AG04450 (cell line): ENCODE measurements at regions not wholly inside any gene's neighbourhood (a gene's known extent, or its start where the extent isn't known, plus 50 kb on each side); places are given as distances from the start of the nearest gene placed in this dataset.

Experiments
- CTCF ChIA-PET: fragments of 300-600, 350-600 bp; formaldehyde crosslinking; extraction: SDS; loops from one replicate; lab custom pipeline; 2022; ENCODE audit warnings: antibody characterized with exemption, inconsistent platforms; lab: Charles Lee
- POLR2A ChIA-PET: fragments of 350-600 bp; formaldehyde crosslinking; extraction: SDS; loops from one replicate; lab custom pipeline; 2021; ENCODE audit warnings: antibody characterized with exemption, inconsistent platforms; lab: Yijun Ruan, JAX
- DNase-seq: peaks from one replicate; pipeline ENCODE4 v3.0.0-alpha.2; 2011; ENCODE audit warnings: low read depth, low spot score
- H3K27ac ChIP-seq: one replicate; pipeline ENCODE4 v1.5.1; 2012; ENCODE audit warnings: low read depth, low read length, control low read depth
- H3K27me3 ChIP-seq: one replicate; pipeline ENCODE4 v1.6.0; 2012; ENCODE audit warnings: low read length; ENCODE audit not compliant: control insufficient read depth, insufficient read depth
- H3K4me3 ChIP-seq: 2 replicates; pipeline ENCODE4 v1.5.1; 2011; ENCODE audit warnings: mild to moderate bottlenecking, low read depth, low read length, control low read depth
- H3K9me3 ChIP-seq: 2 replicates; pipeline ENCODE4 v1.5.1; 2012; ENCODE audit warnings: low read length; ENCODE audit not compliant: control insufficient read depth, insufficient read depth
- TF ChIP-seq, protein P1 (sequence below): IDR thresholded peaks from 2 replicates; pipeline ENCODE4 v1.5.1; 2011; ENCODE audit warnings: low read depth, low read length, control low read depth, inconsistent platforms

DNA sequence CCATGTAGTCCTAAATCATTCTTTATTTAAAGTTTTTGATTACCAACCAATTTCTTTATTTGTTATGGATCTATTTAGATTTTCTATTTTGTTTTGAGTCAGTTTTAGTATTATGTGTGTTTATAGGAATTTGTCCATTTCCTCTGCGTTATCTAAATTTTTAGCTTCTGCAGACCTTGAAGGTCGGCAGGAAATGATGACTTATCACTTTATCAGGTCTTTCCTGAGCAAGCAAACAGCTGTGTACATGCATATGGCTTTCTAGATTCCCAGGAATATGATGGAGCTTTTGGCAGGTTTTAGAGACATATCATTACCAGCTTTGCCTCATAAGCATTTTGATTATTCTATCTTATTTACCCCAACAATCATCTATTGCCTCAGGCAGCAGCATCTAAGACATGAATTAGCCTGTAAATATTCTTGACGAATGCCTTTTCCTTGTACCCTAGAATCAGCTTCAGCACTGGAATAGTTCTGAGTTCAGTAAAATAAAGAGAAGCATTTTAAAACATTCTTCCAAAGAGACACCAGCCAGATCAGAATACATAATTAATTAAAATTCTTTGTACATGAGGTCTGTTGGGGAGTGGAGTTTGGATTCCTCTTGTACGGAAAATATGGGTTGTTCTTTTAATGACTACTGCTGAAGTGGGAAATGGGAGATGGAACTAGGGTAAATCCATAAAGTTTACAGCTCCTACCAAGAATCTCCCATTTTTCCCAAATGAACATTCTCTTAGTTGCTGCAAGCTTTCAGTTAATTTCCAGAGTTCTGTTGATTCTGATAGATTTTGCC lies 408.8 kb upstream of the SEMA3C start:
- ChIA-PET POLR2A (no interaction called here), CTCF (no interaction called here)
- no peak overlapping the region for H3K4me3 ChIP-seq
- no peaks in the 10 kb centered on the region for H3K27me3 ChIP-seq
- TF ChIP-seq, protein P1, sequence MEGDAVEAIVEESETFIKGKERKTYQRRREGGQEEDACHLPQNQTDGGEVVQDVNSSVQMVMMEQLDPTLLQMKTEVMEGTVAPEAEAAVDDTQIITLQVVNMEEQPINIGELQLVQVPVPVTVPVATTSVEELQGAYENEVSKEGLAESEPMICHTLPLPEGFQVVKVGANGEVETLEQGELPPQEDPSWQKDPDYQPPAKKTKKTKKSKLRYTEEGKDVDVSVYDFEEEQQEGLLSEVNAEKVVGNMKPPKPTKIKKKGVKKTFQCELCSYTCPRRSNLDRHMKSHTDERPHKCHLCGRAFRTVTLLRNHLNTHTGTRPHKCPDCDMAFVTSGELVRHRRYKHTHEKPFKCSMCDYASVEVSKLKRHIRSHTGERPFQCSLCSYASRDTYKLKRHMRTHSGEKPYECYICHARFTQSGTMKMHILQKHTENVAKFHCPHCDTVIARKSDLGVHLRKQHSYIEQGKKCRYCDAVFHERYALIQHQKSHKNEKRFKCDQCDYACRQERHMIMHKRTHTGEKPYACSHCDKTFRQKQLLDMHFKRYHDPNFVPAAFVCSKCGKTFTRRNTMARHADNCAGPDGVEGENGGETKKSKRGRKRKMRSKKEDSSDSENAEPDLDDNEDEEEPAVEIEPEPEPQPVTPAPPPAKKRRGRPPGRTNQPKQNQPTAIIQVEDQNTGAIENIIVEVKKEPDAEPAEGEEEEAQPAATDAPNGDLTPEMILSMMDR = no peak
- no peak overlapping the region for H3K27ac ChIP-seq
- DNase-seq = no peak
- no peaks in the 10 kb centered on the region for H3K9me3 ChIP-seq

DNA sequence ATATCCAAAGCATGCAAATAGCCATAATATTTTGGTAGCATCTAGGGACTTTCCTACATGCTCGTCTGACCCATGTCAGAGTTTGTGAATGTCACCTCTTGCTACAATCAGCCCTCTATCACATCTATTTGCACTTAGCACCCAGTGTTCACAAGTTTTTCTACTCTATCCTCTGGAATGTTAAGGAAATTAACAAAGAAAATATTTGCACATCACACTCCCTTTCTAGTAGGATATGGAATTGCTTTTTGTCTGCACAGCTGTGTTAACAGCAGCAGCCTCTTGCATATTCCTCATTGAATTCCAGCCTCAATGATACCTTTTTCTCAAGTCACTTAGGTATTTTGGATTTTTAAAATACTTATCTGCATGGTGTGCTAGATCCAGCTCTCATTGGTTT lies 403.1 kb upstream of the SEMA3C start:
- no peaks in the 10 kb centered on the region for H3K27me3 ChIP-seq
- ChIA-PET POLR2A (no interaction called here), CTCF (no interaction called here)
- TF ChIP-seq, protein P1 = no peak
- H3K4me3 ChIP-seq = no peak overlapping the region
- no peak for DNase-seq
- no peak overlapping the region for H3K27ac ChIP-seq
- H3K9me3 ChIP-seq = no peaks in the 10 kb centered on the region

DNA sequence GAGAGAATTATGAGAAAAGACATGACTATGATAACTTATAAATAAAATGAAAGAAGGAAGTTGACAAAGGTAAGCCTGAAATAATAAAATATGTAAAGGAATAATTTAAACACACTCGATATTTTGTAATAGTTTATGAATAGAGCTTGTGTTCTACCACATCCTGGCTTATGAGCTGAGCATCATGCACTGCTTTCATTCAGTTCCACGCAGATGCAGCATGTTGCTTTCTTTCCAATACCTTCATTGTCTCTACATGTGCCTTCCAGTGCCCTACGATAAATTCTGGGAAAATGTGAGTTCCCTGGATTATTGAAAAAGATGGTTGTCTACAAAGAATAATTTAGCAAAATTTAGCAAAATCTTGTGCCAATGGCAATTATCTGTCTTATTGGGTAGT lies 398.9 kb upstream of the SEMA3C start:
- DNase-seq = no peak
- ChIA-PET POLR2A (no interaction called here), CTCF (no interaction called here)
- H3K27ac ChIP-seq = no peak overlapping the region
- H3K4me3 ChIP-seq = no peak overlapping the region
- TF ChIP-seq, protein P1 = no peak
- no peaks in the 10 kb centered on the region for H3K27me3 ChIP-seq
- H3K9me3 ChIP-seq = no peaks in the 10 kb centered on the region

DNA sequence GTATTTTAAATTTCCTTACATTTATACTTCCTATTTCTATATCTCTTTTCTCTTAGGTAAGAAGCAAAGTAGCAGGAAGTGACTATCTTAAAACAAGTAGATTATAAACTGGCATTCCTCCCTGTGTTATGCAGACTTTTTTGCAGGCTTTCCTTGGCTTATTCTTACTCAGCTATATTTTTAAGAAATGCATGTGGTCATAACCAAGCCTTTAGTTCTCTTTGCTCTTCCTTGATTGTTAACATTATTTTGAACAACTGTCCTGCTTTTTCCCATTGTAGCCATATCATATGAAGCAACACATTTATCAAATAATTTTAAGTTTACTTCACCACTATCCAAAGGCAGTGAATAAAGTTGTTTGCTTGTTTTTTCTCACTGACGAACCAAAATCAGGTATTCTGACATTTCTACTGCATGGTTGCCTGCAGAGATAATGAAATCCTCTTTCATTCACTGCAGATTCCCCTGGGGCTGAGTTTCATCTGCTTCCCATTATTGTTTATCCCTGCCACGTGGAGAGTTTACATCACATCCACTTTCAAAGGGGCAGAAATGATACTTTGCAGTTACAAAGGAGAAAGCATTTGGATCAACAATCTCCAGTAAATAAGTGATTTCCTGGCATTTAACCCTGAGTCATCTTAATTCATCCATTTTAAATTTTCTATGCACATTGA lies 389.9 kb upstream of the SEMA3C start:
- Histone ChIP-seq H3K27me3 (no peaks in the 10 kb centered on the region), H3K9me3 (no peaks in the 10 kb centered on the region), H3K4me3 (no peak overlapping the region), H3K27ac (no peak overlapping the region)
- ChIA-PET POLR2A (no interaction called here), CTCF (no interaction called here)
- no peak for DNase-seq
- TF ChIP-seq, protein P1 = no peak

DNA sequence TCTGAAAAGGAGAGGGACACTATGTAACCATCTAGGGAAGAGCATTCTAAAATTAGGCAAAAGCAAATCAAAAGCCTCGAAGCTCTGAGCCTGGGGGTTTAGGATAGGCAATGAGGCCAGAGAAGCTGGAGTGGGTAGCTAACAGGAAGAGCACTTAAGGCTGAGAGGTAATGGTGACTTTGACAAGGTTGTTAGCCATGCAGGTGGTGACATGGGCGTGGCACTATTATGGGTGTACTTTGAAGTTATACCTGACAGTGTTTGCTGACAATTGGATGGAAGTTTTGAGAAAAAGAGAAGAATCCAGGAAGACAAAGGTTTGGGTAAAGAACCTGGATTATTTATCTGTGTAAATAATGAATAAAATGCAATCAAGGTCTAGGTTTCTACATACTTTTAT lies 383.0 kb upstream of the SEMA3C start:
- ChIA-PET POLR2A (no interaction called here), CTCF (no interaction called here)
- no peak for DNase-seq
- no peak overlapping the region for H3K4me3 ChIP-seq
- no peak overlapping the region for H3K27ac ChIP-seq
- H3K27me3 ChIP-seq = no peaks in the 10 kb centered on the region
- no peaks in the 10 kb centered on the region for H3K9me3 ChIP-seq
- TF ChIP-seq, protein P1 = no peak
